OCI-LY7 (cell line): ENCODE measurements at regions not wholly inside any gene's neighbourhood (a gene's known extent, or its start where the extent isn't known, plus 50 kb on each side); places are given as distances from the start of the nearest gene placed in this dataset.

Experiments
- CTCF ChIP-seq: fragments of 200-600 bp; sonication (generic); conservative IDR thresholded peaks from 2 replicates; pipeline ENCODE4 v1.5.1; 2014; ENCODE audit warnings: mild to moderate bottlenecking, antibody characterized with exemption, low read length, moderate library complexity, mixed read lengths
- EZH2phosphoT487 ChIP-seq: fragments of 200-600 bp; sonication (generic); IDR thresholded peaks from 2 replicates; pipeline ENCODE4 v1.6.1; 2018; ENCODE audit warnings: low read depth, borderline replicate concordance, mild to moderate bottlenecking, mixed run types, antibody characterized with exemption, low read length, moderate library complexity, mixed read lengths

- no peak for TF ChIP-seq CTCF
- TF ChIP-seq EZH2phosphoT487: no peak
Observed at GRCh38 chr18:57094175-57094574, 52.7 kb upstream of the BOD1L2 start.
